AG08395 (cell line): ENCODE measurements at regions not wholly inside any gene's neighbourhood (a gene's known extent, or its start where the extent isn't known, plus 50 kb on each side); places are given as distances from the start of the nearest gene placed in this dataset.

ENCODE experiments used
- DNase-seq: peaks from one replicate; pipeline ENCODE4 v3.0.0; 2012; ENCODE audit warnings: mixed read lengths, low spot score

GRCh38 chrX:8232406-8232805, 61.3 kb upstream of the VCX2 start:
- DNase-seq = no peak

GRCh38 chrX:8233091-8233490, 62.0 kb upstream of the VCX2 start:
- no peak for DNase-seq

GRCh38 chrX:8235026-8235425, 64.0 kb upstream of the VCX2 start:
- DNase-seq = no peak

DNA sequence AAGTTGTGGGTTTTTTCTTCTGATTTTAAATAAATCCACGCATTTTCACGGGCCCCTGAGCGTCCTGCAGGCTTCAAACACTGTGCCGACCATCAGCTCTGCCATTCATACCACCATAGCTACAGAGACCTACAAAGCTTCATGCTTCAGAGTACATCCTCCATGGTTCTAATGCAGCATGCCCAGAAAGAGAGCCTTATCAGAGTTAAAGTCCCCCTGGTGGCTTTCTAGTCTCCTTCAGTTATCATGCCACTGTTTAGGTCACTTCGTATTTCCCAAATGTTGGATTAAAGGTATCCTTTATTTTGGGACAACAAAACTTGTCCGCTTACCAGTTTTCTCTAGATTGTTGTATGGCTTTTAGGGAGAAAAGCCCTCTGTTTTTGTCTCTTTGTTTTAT, 66.7 kb upstream of the VCX2 start:
- DNase-seq = no peak

- no peak for DNase-seq
Measured at GRCh38 chrX:8242431-8243020, 71.5 kb upstream of the VCX2 start.

- no peak for DNase-seq
Measured at GRCh38 chrX:8244301-8244700, 73.2 kb upstream of the VCX2 start.

DNA sequence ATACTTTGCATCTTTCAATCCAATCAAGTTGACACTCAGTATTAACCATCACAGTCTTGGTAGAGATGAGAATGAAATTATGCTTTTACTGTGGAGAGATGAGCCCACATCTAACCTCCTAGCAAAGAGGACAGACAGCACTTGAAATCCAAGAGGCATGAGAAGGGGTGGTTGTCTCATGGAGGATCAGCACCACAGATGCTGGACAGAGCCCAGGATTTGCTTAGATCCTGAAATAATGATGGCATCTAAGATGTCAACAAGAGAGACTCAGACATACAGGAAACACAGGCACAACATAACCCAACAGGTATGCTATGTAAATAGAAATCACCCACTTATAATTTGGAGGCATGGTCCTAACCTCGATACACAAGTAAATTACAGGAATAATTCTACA, 74.3 kb upstream of the VCX2 start:
- DNase-seq = no peak

- no peak for DNase-seq
Measured at GRCh38 chrX:8253096-8253495, 82.0 kb upstream of the VCX2 start.

DNA sequence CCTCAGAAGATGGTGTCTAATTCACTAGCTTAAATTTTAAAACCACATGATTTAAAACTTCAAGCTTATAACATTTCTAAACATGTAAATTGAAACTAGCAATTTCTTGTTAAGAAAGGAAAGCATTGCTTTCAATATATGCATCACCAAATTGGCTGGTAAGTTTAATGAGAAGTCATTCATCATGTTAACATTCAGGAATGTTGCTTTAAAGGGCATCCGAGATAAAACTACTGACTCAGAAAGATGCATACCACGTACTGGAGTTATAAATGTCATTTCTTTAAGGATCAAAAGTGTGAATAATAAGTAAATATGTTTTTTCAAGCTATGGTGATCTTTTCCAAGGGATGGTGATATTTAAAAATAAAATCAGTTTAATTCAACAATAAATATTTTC, 83.3 kb upstream of the VCX2 start:
- no peak for DNase-seq

DNA sequence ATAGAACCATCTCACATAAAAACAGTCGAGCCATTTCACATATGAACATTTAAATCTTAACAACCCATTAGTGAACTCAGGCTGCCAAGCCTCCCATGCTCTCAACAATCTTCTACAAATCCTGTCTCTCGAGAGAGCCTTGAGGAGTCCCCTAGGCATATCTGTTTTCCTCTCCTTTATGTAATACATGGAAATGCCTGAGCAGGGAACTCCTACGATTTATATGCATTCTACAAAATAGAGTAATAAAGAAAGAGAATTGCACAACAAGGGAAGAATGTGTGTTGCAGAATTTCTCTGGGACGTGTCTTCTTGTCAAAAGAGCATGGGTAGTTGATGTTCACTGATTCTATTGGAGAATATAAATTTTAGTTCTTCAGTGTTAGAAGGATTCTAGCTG, 101.8 kb upstream of the VCX2 start:
- no peak for DNase-seq

DNA sequence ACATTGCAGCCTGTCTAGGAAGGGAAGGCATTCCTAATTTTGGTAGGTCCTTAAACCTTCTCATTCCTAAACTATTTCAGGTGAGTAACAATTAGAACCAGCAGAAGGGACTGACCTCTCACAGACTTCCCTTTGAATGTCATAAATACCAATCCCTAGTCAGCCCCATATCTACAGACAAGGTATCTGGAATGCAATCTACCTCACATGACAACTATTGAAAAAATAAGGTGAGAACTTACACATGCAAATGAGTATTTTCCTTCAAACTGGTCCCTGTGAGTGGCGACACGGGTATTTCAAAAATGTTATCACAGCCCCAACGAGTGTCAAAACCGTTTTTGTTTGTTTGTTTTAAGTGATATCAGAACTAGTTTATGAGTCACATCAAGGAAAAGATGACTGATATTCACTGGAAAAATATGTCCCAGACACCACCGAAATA, 102.4 kb upstream of the VCX2 start:
- DNase-seq = no peak

- no peak for DNase-seq
Measured at GRCh38 chrX:8274170-8274569, 103.1 kb upstream of the VCX2 start.

DNA sequence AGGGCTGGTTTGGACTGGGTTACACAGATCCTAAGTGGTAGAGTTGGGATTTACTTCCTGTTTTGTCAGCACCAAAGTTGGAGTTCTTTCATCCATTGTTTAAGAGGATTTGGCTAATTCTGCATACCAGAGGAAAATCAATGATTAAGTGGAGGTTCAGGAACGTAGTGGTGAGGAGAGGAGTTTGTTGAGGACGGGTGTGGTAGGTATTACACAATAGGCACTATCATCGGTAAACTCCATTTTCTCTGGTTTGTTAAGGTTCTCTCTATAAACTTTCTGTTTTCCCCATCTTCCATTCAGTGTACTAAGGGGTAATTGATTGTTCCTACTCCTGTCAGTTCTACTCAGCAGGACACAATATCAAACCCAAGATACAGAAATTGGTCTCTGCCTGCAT, 107.5 kb upstream of the VCX2 start:
- no peak for DNase-seq

DNA sequence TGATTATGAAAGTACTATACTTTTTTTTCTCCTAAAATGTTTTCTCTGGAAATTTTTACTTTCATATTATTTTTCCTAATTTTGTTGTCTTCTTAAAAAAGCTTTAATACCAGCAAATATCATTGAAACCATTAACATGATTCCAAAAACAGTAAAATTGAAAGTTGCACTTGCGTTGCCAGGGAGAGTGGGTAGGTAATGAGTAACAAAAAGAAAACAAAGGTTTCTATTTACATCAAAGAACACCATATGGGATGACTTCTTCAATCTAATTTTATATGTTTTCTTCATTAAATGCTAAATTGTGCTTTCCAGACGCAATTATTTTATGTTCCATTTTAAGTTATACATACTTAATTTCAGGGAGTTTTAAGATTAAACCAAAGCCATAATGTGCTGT, 108.3 kb upstream of the VCX2 start:
- DNase-seq = no peak

DNA sequence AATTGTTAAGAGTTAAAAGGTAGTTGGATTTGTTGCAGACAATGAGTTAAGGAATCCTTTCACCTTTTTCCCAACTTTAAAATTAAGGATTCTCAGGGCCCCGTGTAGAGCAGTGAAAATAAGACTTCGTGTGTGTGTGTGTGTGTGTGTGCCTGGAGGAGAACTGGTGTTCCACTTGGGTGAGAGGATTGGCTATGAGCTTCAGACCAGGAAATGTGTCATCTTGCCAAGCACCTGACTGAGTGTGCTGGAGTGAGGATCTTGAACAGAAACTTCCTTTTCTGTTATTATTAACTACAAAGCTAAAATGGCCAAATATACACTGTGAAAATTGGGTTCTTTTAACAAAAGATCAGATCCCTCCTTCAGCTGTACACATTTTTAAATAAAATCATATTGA, 113.1 kb upstream of the VCX2 start:
- DNase-seq = no peak

DNA sequence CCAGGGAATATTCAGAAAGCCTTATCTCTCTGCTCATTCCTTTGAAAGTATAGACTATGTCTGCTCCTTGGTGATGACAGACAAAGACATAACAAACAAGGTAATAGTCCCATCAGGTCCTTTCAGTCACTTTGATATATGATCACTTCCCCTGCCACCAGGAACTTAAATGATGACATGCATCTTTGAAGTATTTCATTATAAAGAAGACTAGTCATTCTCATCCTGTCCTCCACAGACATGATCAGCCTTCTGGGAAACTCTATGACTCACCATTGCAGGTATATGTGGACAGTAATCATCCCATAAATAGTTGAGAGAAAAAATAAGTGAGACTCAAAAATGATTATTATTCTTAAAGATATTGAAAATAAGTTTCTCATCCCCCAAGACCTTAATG, 117.5 kb upstream of the VCX2 start:
- DNase-seq = no peak

- no peak for DNase-seq
Measured at GRCh38 chrX:8289523-8289922, 118.5 kb upstream of the VCX2 start.

GRCh38 chrX:8297766-8298165, 126.7 kb upstream of the VCX2 start:
- no peak for DNase-seq

GRCh38 chrX:8304668-8305067, 133.6 kb upstream of the VCX2 start:
- DNase-seq = no peak

DNA sequence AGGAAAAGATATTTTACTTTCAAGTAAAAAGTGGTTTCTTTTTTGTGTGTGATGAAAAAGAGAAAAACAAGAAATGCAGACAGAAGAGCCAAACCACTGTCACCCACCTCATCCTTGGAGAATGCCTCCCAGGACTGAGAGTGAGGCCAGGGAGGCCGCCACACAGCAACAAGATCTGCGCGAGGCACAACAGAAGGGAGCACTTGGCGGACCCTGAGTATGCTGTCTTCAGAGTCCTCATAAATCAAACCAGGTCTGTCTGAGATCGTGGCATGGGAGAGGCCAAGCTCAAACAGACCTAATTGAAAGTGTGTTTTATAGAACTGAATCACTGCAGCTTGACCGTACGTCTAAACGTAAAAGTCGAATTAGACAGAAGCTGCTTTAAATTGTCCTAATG, 134.3 kb upstream of the VCX2 start:
- no peak for DNase-seq

DNA sequence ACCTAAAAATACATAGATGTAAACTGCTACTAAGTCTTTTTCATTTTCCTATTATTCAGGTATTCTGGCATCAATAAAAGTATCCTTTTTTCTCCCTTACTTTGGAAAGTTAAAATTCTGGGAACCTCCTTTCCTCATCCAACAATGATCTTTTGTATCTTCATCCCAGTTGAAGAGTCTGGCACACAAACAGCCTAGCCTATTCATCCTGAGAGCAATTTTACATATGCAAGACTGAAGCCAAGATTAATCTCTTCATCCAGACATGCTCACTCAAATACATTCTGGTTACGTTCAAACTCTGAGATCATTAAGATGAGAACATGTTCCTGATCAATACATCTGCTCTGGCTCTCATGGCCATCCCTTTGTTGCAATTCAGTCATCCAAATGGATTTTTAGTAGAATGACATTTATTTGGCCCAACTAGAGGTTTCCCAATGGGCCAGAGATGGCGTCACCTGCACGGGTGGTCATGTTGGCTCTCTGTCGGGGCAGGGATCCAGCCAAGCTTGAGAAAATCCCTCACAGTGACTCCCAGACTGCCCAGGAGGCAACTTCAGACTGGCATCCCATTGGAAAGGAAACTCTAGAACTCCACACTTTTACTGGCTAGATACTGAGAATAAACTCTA, 135.3 kb upstream of the VCX2 start:
- no peak for DNase-seq

DNA sequence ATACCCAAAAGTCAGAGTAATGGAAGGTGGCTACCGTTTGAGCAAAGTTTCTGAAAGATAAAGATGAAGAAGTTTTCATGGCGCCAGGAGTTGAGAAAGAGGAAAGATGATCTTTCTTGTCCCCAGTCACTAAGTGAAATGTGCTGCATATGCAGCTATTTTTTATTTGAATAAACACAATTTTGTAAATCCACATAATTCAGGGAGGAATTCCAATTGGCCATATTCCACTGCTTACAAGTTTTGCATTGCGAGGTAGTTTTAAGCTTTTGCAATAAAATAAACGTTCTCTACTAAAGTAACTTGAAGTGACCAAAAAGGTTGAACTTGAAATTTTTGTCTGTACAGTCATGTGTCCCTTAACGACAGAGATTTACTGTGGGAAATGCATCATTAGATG, 139.3 kb upstream of the VCX2 start:
- DNase-seq = no peak

GRCh38 chrX:8313844-8314243, 142.8 kb upstream of the VCX2 start:
- no peak for DNase-seq

GRCh38 chrX:8314881-8315280, 143.8 kb upstream of the VCX2 start:
- DNase-seq = no peak
